Right lung (tissue), 2 donors: ENCODE measurements at regions not wholly inside any gene's neighbourhood (a gene's known extent, or its start where the extent isn't known, plus 50 kb on each side); places are given as distances from the start of the nearest gene placed in this dataset.
A peak's percentile ranks its signal among the peaks of the same experiment; 100 is the strongest.

Source experiments
- DNase-seq, 2 donors: peaks; one replicate each; pipeline ENCODE4 v3.0.0-alpha.2; 2013

GRCh38 chr15:25959100-25959499 lies 96.0 kb upstream of the ATP10A start:
- no peak for DNase-seq

- DNase-seq, result no peak
Observed at GRCh38 chr15:25955628-25956027, 92.5 kb upstream of the ATP10A start.

- DNase-seq, result no peak
Observed at GRCh38 chr15:25954398-25954797, 91.3 kb upstream of the ATP10A start.

- DNase-seq, result no peak
Observed at GRCh38 chr15:25950014-25950413, 86.9 kb upstream of the ATP10A start.

- DNase-seq, result no peak
Observed at GRCh38 chr15:25947323-25948314, 84.5 kb upstream of the ATP10A start.

GRCh38 chr15:25946241-25946805 lies 83.2 kb upstream of the ATP10A start:
- no peak for DNase-seq

GRCh38 chr15:25944386-25944785 lies 81.3 kb upstream of the ATP10A start:
- DNase-seq, result no peak

GRCh38 chr15:25943831-25944230 lies 80.7 kb upstream of the ATP10A start:
- DNase-seq, result no peak

- no peak for DNase-seq
Observed at GRCh38 chr15:25939122-25939521, 76.0 kb upstream of the ATP10A start.

GRCh38 chr15:25937796-25938195 lies 74.7 kb upstream of the ATP10A start:
- DNase-seq, result no peak

- DNase-seq, result no peak
Observed at GRCh38 chr15:25936004-25936403, 72.9 kb upstream of the ATP10A start.

- peak; percentile 42 to 56 for DNase-seq
Observed at GRCh38 chr15:25933456-25934158, 70.5 kb upstream of the ATP10A start.

- no peak for DNase-seq
Observed at GRCh38 chr15:25932696-25933095, 69.6 kb upstream of the ATP10A start.

- DNase-seq, result no peak
Observed at GRCh38 chr15:25931851-25932250, 68.7 kb upstream of the ATP10A start.

- DNase-seq, result no peak
Observed at GRCh38 chr15:25930931-25931330, 67.8 kb upstream of the ATP10A start.
